OCI-LY1 (cell line): ENCODE measurements at regions not wholly inside any gene's neighbourhood (a gene's known extent, or its start where the extent isn't known, plus 50 kb on each side); places are given as distances from the start of the nearest gene placed in this dataset.

Experiments used
- H2AFZ ChIP-seq: fragments of 200-600 bp; sonication (generic), shearing (Covaris generic); 2 replicates; pipeline ENCODE4 v1.6.0; 2014; ENCODE audit warnings: antibody characterized with exemption, mild to moderate bottlenecking, low read length
- H3F3A ChIP-seq: fragments of 200-600 bp; sonication (generic), shearing (Covaris generic); 2 replicates; pipeline ENCODE4 v1.6.0; 2014; ENCODE audit warnings: mild to moderate bottlenecking, antibody characterized with exemption, low read length, moderate library complexity; ENCODE audit not compliant: insufficient read depth
- H3K27ac ChIP-seq: fragments of 200-600 bp; sonication (generic); 2 replicates; pipeline ENCODE4 v1.5.1; 2014; ENCODE audit warnings: low read length, mixed run types, mild to moderate bottlenecking, low read depth; ENCODE audit not compliant: poor library complexity, severe bottlenecking
- H3K27me3 ChIP-seq: fragments of 200-600 bp; sonication (generic); 2 replicates; pipeline ENCODE4 v1.6.0; 2014; ENCODE audit warnings: antibody characterized with exemption, mild to moderate bottlenecking, low read length, moderate library complexity; ENCODE audit not compliant: insufficient read depth
- H3K36me3 ChIP-seq: fragments of 200-600 bp; sonication (generic); 2 replicates; pipeline ENCODE4 v1.6.1; 2014; ENCODE audit warnings: mild to moderate bottlenecking, antibody characterized with exemption, low read length, moderate library complexity, mixed read lengths; ENCODE audit not compliant: insufficient read depth
- H3K4me1 ChIP-seq: fragments of 200-600 bp; sonication (generic); 2 replicates; pipeline ENCODE4 v1.5.1; 2014; ENCODE audit warnings: mild to moderate bottlenecking, low read length, moderate library complexity; ENCODE audit not compliant: insufficient read depth, severe bottlenecking
- H3K4me2 ChIP-seq: fragments of 200-600 bp; sonication (generic), shearing (Covaris generic); 2 replicates; pipeline ENCODE4 v1.6.1; 2014; ENCODE audit warnings: low read length
- H3K4me3 ChIP-seq: fragments of 200-600 bp; sonication (generic); 2 replicates; pipeline ENCODE4 v1.5.1; 2014; ENCODE audit warnings: low read length, low read depth, mild to moderate bottlenecking, mixed read lengths; ENCODE audit not compliant: poor library complexity, severe bottlenecking
- H3K79me2 ChIP-seq: fragments of 200-600 bp; shearing (Covaris generic); 2 replicates; pipeline ENCODE4 v1.6.1; 2016; ENCODE audit warnings: mixed run types, low read length, mixed read lengths; ENCODE audit not compliant: insufficient read depth
- H3K9ac ChIP-seq: fragments of 200-600 bp; sonication (generic), shearing (Covaris generic); 2 replicates; pipeline ENCODE4 v1.6.1; 2014; ENCODE audit warnings: mild to moderate bottlenecking, low read length, mixed read lengths
- H3K9me2 ChIP-seq: fragments of 200-600 bp; sonication (generic), shearing (Covaris generic); 2 replicates; pipeline ENCODE4 v1.6.1; 2014; ENCODE audit warnings: low read depth, mild to moderate bottlenecking, low read length, mixed read lengths
- H3K9me3 ChIP-seq: fragments of 200-600 bp; shearing (Covaris generic); 2 replicates; pipeline ENCODE4 v1.6.1; 2014; ENCODE audit warnings: low read length, mixed read lengths
- H4K20me1 ChIP-seq: fragments of 200-600 bp; sonication (generic), shearing (Covaris generic); 2 replicates; pipeline ENCODE4 v1.6.0; 2016; ENCODE audit warnings: mild to moderate bottlenecking, low read length; ENCODE audit not compliant: insufficient read depth
- EZH2 ChIP-seq: fragments of 200-600 bp; sonication (generic), shearing (Covaris generic); IDR thresholded peaks from 2 replicates; pipeline ENCODE4 v1.8.0; 2017; ENCODE audit warnings: borderline replicate concordance, mixed run types, mild to moderate bottlenecking, antibody characterized with exemption, low read length, moderate library complexity, mixed read lengths
- TF ChIP-seq, protein P1 (sequence below): fragments of 200-600 bp; sonication (generic), shearing (Covaris generic); IDR thresholded peaks from 2 replicates; pipeline ENCODE4 v1.5.1; 2017; ENCODE audit warnings: mild to moderate bottlenecking, antibody characterized with exemption, low read length, moderate library complexity, mixed read lengths

DNA sequence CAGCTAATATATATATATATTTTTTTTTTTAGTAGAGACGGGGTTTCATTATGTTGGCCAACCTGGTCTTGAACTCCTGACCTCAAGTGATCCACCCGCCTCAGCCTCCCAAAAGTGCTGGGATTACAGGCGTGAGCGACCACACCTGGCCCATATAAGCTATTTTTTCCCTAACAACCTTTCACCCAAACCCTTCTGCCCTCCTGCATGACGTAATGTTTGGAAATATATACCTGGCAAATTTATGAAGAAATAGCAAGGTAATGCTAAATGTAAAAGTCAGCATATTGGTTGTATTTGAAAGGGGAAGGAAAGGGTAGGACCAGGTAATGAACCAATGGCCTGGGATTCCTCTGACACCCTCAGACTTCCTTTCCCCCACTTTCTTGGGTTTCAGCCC lies 325.5 kb upstream of the ARID1B start:
- H3K4me2 ChIP-seq: no peak overlapping the region
- H3K79me2 ChIP-seq: no peaks in the 10 kb centered on the region
- no peaks in the 10 kb centered on the region for H3K9me3 ChIP-seq
- no peaks in the 10 kb centered on the region for H3K9me2 ChIP-seq
- TF ChIP-seq, protein P1, sequence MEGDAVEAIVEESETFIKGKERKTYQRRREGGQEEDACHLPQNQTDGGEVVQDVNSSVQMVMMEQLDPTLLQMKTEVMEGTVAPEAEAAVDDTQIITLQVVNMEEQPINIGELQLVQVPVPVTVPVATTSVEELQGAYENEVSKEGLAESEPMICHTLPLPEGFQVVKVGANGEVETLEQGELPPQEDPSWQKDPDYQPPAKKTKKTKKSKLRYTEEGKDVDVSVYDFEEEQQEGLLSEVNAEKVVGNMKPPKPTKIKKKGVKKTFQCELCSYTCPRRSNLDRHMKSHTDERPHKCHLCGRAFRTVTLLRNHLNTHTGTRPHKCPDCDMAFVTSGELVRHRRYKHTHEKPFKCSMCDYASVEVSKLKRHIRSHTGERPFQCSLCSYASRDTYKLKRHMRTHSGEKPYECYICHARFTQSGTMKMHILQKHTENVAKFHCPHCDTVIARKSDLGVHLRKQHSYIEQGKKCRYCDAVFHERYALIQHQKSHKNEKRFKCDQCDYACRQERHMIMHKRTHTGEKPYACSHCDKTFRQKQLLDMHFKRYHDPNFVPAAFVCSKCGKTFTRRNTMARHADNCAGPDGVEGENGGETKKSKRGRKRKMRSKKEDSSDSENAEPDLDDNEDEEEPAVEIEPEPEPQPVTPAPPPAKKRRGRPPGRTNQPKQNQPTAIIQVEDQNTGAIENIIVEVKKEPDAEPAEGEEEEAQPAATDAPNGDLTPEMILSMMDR: no peak
- TF ChIP-seq EZH2: no peak
- H3K27me3 ChIP-seq: no peaks in the 10 kb centered on the region
- H2AFZ ChIP-seq: no peak overlapping the region
- H3K36me3 ChIP-seq: no peaks in the 10 kb centered on the region
- no peaks in the 10 kb centered on the region for H3F3A ChIP-seq
- H3K4me3 ChIP-seq: no peak overlapping the region
- H3K4me1 ChIP-seq: no peaks in the 10 kb centered on the region
- no peak overlapping the region for H3K27ac ChIP-seq
- no peaks in the 10 kb centered on the region for H4K20me1 ChIP-seq
- H3K9ac ChIP-seq: no peak overlapping the region

DNA sequence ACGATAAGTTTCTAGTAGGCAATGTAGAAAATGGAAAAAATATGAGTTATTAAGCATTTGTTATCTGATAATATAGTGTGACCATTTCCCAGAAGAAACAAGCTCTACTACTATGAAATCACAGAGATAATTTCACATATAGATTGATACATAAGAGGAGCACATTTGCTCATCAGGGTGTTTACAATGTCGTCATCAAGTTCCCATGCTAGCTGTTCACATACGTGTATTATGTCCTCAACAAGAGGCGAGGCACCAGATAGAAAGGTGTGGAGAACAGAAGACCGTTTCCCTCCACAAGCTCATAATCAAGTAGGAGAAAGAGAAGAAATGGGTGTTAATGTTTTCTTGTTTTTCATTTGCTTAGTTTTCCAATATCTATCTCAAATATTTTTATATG lies 326.1 kb upstream of the ARID1B start:
- H3K27ac ChIP-seq: no peak overlapping the region
- no peaks in the 10 kb centered on the region for H4K20me1 ChIP-seq
- no peaks in the 10 kb centered on the region for H3K9me2 ChIP-seq
- H2AFZ ChIP-seq: no peak overlapping the region
- no peaks in the 10 kb centered on the region for H3K79me2 ChIP-seq
- H3K4me1 ChIP-seq: no peaks in the 10 kb centered on the region
- H3K4me2 ChIP-seq: no peak overlapping the region
- no peaks in the 10 kb centered on the region for H3K27me3 ChIP-seq
- H3F3A ChIP-seq: no peaks in the 10 kb centered on the region
- H3K9me3 ChIP-seq: no peaks in the 10 kb centered on the region
- no peak overlapping the region for H3K4me3 ChIP-seq
- no peak overlapping the region for H3K9ac ChIP-seq
- no peaks in the 10 kb centered on the region for H3K36me3 ChIP-seq
- TF ChIP-seq, protein P1: no peak
- TF ChIP-seq EZH2: no peak

DNA sequence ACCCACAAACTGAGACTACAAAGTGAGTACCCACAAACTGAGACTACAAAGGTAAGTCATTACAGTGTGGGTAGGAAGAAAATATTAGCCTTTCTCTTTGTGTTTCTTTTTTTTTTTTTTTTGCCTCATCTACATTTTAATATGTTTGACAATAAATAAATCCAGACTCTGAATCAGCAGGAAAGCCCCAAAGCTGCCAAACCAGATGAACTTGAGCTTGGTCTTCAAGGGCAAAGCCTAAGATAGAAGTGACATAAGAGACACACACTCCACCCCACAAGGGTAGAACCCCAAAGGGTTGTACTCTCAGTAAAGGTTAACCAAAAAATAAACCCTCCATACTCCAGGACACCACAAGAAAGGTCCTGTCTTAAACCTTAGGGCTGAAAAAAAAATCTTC lies 326.8 kb upstream of the ARID1B start:
- H3K4me1 ChIP-seq: no peaks in the 10 kb centered on the region
- H3K9ac ChIP-seq: no peak overlapping the region
- no peaks in the 10 kb centered on the region for H3K36me3 ChIP-seq
- no peak for TF ChIP-seq EZH2
- TF ChIP-seq, protein P1: no peak
- H3K4me2 ChIP-seq: no peak overlapping the region
- H4K20me1 ChIP-seq: no peaks in the 10 kb centered on the region
- H3F3A ChIP-seq: no peaks in the 10 kb centered on the region
- no peak overlapping the region for H3K27ac ChIP-seq
- H3K4me3 ChIP-seq: no peak overlapping the region
- no peaks in the 10 kb centered on the region for H3K9me3 ChIP-seq
- H3K27me3 ChIP-seq: no peaks in the 10 kb centered on the region
- no peaks in the 10 kb centered on the region for H3K79me2 ChIP-seq
- H3K9me2 ChIP-seq: no peaks in the 10 kb centered on the region
- no peak overlapping the region for H2AFZ ChIP-seq
